Activated CD8-positive, alpha-beta T cell treated with anti-CD3 and anti-CD28 coated beads for 36 hours (primary cell): ENCODE measurements at regions not wholly inside any gene's neighbourhood (a gene's known extent, or its start where the extent isn't known, plus 50 kb on each side); places are given as distances from the start of the nearest gene placed in this dataset.

Source experiments
- ATAC-seq: fragments of 200-7000 bp; cut with Tn5 transposase; one replicate; pipeline ENCODE4 v1.10.0; 2021; ENCODE audit warnings: mild to moderate bottlenecking, moderate library complexity
- CTCF ChIA-PET: fragments of 350-600 bp; sonication (Branson Sonifier 250); formaldehyde crosslinking; loops from one replicate; lab custom pipeline; 2021; ENCODE audit warnings: antibody characterized with exemption; lab: Charles Lee
- POLR2A ChIA-PET: fragments of 350-600 bp; sonication (Branson Sonifier 250); formaldehyde crosslinking; loops from one replicate; lab custom pipeline; 2021; ENCODE audit warnings: antibody characterized with exemption; lab: Charles Lee
- DNase-seq: peaks from one replicate; pipeline ENCODE4 v3.0.0-alpha.2; 2020
- H3K27ac Mint-ChIP-seq: one replicate; pipeline ENCODE4 v1.8.0; 2021; ENCODE audit warnings: mild to moderate bottlenecking, mixed read lengths
- H3K27me3 Mint-ChIP-seq: one replicate; pipeline ENCODE4 v1.8.0; 2021; ENCODE audit warnings: mixed read lengths
- H3K36me3 Mint-ChIP-seq: one replicate; pipeline ENCODE4 v1.8.0; 2021; ENCODE audit warnings: low read depth, mixed read lengths
- H3K4me1 Mint-ChIP-seq: one replicate; pipeline ENCODE4 v1.8.0; 2021; ENCODE audit warnings: low read depth, mixed read lengths
- H3K4me3 Mint-ChIP-seq: one replicate; pipeline ENCODE4 v1.8.0; 2021; ENCODE audit warnings: mild to moderate bottlenecking, moderate library complexity, mixed read lengths
- H3K9me3 Mint-ChIP-seq: one replicate; pipeline ENCODE4 v1.8.0; 2021; ENCODE audit warnings: mixed read lengths
- CTCF ChIP-seq: fragments of 200-600 bp; IDR thresholded peaks from one replicate; pipeline ENCODE4 v1.8.0; 2022; ENCODE audit warnings: antibody characterized with exemption, mild to moderate bottlenecking
- intact Hi-C: fragments of 100-400 bp; cut with micrococcal nuclease; formaldehyde crosslinking; loops from one replicate; pipeline ENCODE4 v1.10.0; 2022

- ATAC-seq, result no peak
- no peak for TF ChIP-seq CTCF
Measured at GRCh38 chr9:100856238-100856637, 172.3 kb upstream of the PLPPR1 start.

GRCh38 chr9:100865111-100865510 lies 163.4 kb upstream of the PLPPR1 start:
- peaks cover 4% of the 10 kb centered on the region for H3K9me3 Mint-ChIP-seq
- no peak for ATAC-seq
- POLR2A ChIA-PET, result no interaction called here

More at GRCh38 chr9:100856238-100856637, 172.3 kb upstream of the PLPPR1 start:
- H3K36me3 Mint-ChIP-seq, result no peaks in the 10 kb centered on the region
- POLR2A ChIA-PET, result no interaction called here
- H3K27me3 Mint-ChIP-seq, result no peaks in the 10 kb centered on the region
- no peaks in the 10 kb centered on the region for H3K4me1 Mint-ChIP-seq
- intact Hi-C loops, result no loop called here
- H3K9me3 Mint-ChIP-seq, result peaks cover 2% of the 10 kb centered on the region
- no peak for DNase-seq
- CTCF ChIA-PET, result no interaction called here
- no peak overlapping the region for H3K27ac Mint-ChIP-seq
- H3K4me3 Mint-ChIP-seq, result no peak overlapping the region

GRCh38 chr9:100865648-100866047 lies 162.9 kb upstream of the PLPPR1 start:
- intact Hi-C loops, result no loop called here
- CTCF ChIA-PET, result no interaction called here

More at GRCh38 chr9:100865111-100865510, 163.4 kb upstream of the PLPPR1 start:
- no peak for TF ChIP-seq CTCF
- H3K4me1 Mint-ChIP-seq, result no peaks in the 10 kb centered on the region
- H3K27ac Mint-ChIP-seq, result no peak overlapping the region
- intact Hi-C loops, result no loop called here
- no peak overlapping the region for H3K4me3 Mint-ChIP-seq
- no peak for DNase-seq
- CTCF ChIA-PET, result no interaction called here
- no peaks in the 10 kb centered on the region for H3K36me3 Mint-ChIP-seq
- peaks cover 1% of the 10 kb centered on the region for H3K27me3 Mint-ChIP-seq

GRCh38 chr9:100869326-100869725 lies 159.2 kb upstream of the PLPPR1 start:
- ChIA-PET CTCF (no interaction called here), POLR2A (no interaction called here)
- H3K27ac Mint-ChIP-seq, result no peak overlapping the region
- H3K27me3 Mint-ChIP-seq, result peaks cover 1% of the 10 kb centered on the region
- no peaks in the 10 kb centered on the region for H3K36me3 Mint-ChIP-seq
- no peak for TF ChIP-seq CTCF
- peaks cover 6% of the 10 kb centered on the region for H3K9me3 Mint-ChIP-seq
- H3K4me3 Mint-ChIP-seq, result no peak overlapping the region
- intact Hi-C loops, result no loop called here
- ATAC-seq (no peak), DNase-seq (no peak)
- no peaks in the 10 kb centered on the region for H3K4me1 Mint-ChIP-seq

More at GRCh38 chr9:100865648-100866047, 162.9 kb upstream of the PLPPR1 start:
- no peak overlapping the region for H3K4me3 Mint-ChIP-seq
- DNase-seq, result no peak
- H3K9me3 Mint-ChIP-seq, result peaks cover 4% of the 10 kb centered on the region
- POLR2A ChIA-PET, result no interaction called here
- H3K27ac Mint-ChIP-seq, result no peak overlapping the region
- H3K36me3 Mint-ChIP-seq, result no peaks in the 10 kb centered on the region
- no peaks in the 10 kb centered on the region for H3K4me1 Mint-ChIP-seq
- peaks cover 1% of the 10 kb centered on the region for H3K27me3 Mint-ChIP-seq
- ATAC-seq, result no peak
- no peak for TF ChIP-seq CTCF

GRCh38 chr9:100879884-100880283 lies 148.6 kb upstream of the PLPPR1 start:
- ATAC-seq (no peak), DNase-seq (no peak)
- Mint-ChIP-seq H3K27me3 (no peaks in the 10 kb centered on the region), H3K4me1 (no peaks in the 10 kb centered on the region), H3K27ac (no peak overlapping the region), H3K9me3 (no peaks in the 10 kb centered on the region), H3K36me3 (no peaks in the 10 kb centered on the region), H3K4me3 (no peak overlapping the region)
- ChIA-PET POLR2A (no interaction called here), CTCF (no interaction called here)
- no peak for TF ChIP-seq CTCF
- intact Hi-C loops, result no loop called here
